Uterus (tissue), 2 donors: ENCODE measurements at regions not wholly inside any gene's neighbourhood (a gene's known extent, or its start where the extent isn't known, plus 50 kb on each side); places are given as distances from the start of the nearest gene placed in this dataset.

Experiments used
- POLR2A ChIP-seq, 2 donors: fragments of 450-650 bp; IDR thresholded peaks; one replicate each; pipeline ENCODE4 v1.6.1; 2016; ENCODE audit warnings: antibody characterized with exemption in 2 of 2, mild to moderate bottlenecking in 1 of 2, moderate library complexity in 1 of 2
- TF ChIP-seq, protein P1 (sequence below), 4 experiments: fragments of 200-600 bp in 2 of 4; fragments of 450-650 bp in 2 of 4; sonication (generic) in 2 of 4; IDR thresholded peaks; one replicate each; pipeline ENCODE4 v1.5.1; 2016 to 2019; ENCODE audit warnings: antibody characterized with exemption in 4 of 4, mild to moderate bottlenecking in 2 of 4, moderate library complexity in 1 of 4

DNA sequence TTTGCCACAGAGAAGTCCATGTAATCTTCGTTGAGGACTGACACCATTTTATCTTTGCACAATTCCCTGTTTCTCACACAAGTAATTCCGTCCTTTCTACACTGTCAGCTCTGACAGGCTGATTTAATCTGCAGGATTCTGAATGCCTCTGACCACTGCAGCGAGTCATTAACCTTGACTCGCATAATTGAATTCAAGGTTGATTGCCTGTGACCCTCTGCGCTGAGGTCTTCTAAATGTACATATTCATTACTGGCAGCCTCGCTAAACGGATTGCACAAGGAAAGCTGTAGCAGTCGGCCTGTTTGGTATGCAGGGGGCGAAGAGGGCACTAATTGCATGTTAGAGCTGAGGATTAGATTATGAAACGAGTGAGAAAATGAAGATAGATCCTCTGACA, 147.8 kb downstream of the SHOX2 start:
- TF ChIP-seq, protein P1, sequence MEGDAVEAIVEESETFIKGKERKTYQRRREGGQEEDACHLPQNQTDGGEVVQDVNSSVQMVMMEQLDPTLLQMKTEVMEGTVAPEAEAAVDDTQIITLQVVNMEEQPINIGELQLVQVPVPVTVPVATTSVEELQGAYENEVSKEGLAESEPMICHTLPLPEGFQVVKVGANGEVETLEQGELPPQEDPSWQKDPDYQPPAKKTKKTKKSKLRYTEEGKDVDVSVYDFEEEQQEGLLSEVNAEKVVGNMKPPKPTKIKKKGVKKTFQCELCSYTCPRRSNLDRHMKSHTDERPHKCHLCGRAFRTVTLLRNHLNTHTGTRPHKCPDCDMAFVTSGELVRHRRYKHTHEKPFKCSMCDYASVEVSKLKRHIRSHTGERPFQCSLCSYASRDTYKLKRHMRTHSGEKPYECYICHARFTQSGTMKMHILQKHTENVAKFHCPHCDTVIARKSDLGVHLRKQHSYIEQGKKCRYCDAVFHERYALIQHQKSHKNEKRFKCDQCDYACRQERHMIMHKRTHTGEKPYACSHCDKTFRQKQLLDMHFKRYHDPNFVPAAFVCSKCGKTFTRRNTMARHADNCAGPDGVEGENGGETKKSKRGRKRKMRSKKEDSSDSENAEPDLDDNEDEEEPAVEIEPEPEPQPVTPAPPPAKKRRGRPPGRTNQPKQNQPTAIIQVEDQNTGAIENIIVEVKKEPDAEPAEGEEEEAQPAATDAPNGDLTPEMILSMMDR (IDR thresholded peaks at IDR 0.05), result no peak
- TF ChIP-seq POLR2A (IDR thresholded peaks at IDR 0.05), result no peak
